Pancreas (tissue), 10 donors: ENCODE measurements at regions not wholly inside any gene's neighbourhood (a gene's known extent, or its start where the extent isn't known, plus 50 kb on each side); places are given as distances from the start of the nearest gene placed in this dataset.
"Not testable (repeated sequence)": the region's sequence is repeated elsewhere in the genome, so short reads cannot be mapped to it uniquely, and the experiment has no call there.

Experiments used
- ATAC-seq, 4 donors: fragments of 200-7000 bp; cut with Tn5 transposase; one replicate each; pipeline versions ENCODE4 v1.8.0 to v1.9.1; 2020; ENCODE audit warnings: mild to moderate bottlenecking in 4 of 4, moderate library complexity in 4 of 4
- DNase-seq, 6 donors: peaks; one replicate each; pipeline ENCODE4 v3.0.0-alpha.2; 2020
- FAIRE-seq: peaks from 2 replicates; lab custom pipeline; 2012; peaks lifted over from hg19 to GRCh38; lab: Jason Lieb, UNC
- H3K27ac ChIP-seq, 4 donors: fragments of 200-600 bp; sonication (generic); 1 replicate in 3 of 4; 2 replicates in 1 of 4; pipeline versions ENCODE4 v1.5.0 to v1.8.0; 2020
- H3K27me3 ChIP-seq, 4 donors: fragments of 200-600 bp; one replicate each; pipeline ENCODE4 v1.8.0; 2021
- H3K36me3 ChIP-seq, 3 donors: fragments of 200-600 bp; sonication (generic) in 1 of 3; one replicate each; pipeline versions ENCODE4 v1.5.0 to v1.8.0; 2020 to 2021
- H3K4me1 ChIP-seq, 3 donors: fragments of 200-600 bp; one replicate each; pipeline ENCODE4 v1.8.0; 2021
- H3K4me3 ChIP-seq, 4 donors: fragments of 200-600 bp; sonication (generic) in 2 of 4; one replicate each; pipeline versions ENCODE4 v1.5.0 to v1.8.0; 2020 to 2021
- H3K9me3 ChIP-seq, 4 donors: fragments of 200-600 bp; one replicate each; pipeline ENCODE4 v1.8.0; 2021
- CTCF ChIP-seq, 4 donors: fragments of 200-600 bp; sonication (generic) in 3 of 4; IDR thresholded peaks; one replicate each; pipeline versions ENCODE4 v1.5.0 to v1.8.0; 2021; ENCODE audit warnings: antibody characterized with exemption in 4 of 4
- WGBS, 2 donors: extraction: QIAGEN DNeasy Blood & Tissue Kit; methylation state at CpG; one replicate each; pipeline ENCODE4 v1.1.7; 2013; 5-methylcytosine and 5-hydroxymethylcytosine counted together
- intact Hi-C, 3 donors: fragments of 100-400 bp; cut with DNase I; formaldehyde crosslinking; loops; one replicate each; pipeline versions ENCODE4 v1.11.1 to v1.14.2; 2022
- donor health status: healthy with polysubstance abuse.
- donor health status: DM: no; HTN: no; CAD: no; lungs with moderate emphysema.
- donor health status: DM: no; HTN: no; CAD: no.
- donor health status: control.
- donor health status: control.
- donor health status: Bipolar disorder and iron deficiency.
- donor health status: DM: yes; HTN: yes; CAD: no.
- donor health status: DM: no; HTN: no; CAD: no.
- donor health status: DM: no; HTN: no; CAD: no.
- donor health status: DM: yes; HTN: yes; CAD: no.

GRCh38 chr2:187693923-187694322 is 139.7 kb upstream of the TFPI start:
- no peak overlapping the region for H3K27ac ChIP-seq
- H3K36me3 ChIP-seq, result no peaks in the 10 kb centered on the region
- DNase-seq (no peak), FAIRE-seq (no peak), ATAC-seq (no peak)
- WGBS, 2 donors, result 88% methylated on average over 3 of the region's 3 CpGs
- no peaks in the 10 kb centered on the region for H3K27me3 ChIP-seq
- no peaks in the 10 kb centered on the region for H3K4me1 ChIP-seq
- H3K4me3 ChIP-seq, result no peak overlapping the region
- H3K9me3 ChIP-seq, result no peaks in the 10 kb centered on the region
- intact Hi-C loops, result no loop called here
- no peak for TF ChIP-seq CTCF (IDR thresholded peaks at IDR 0.05)

GRCh38 chr2:187696644-187697043 is 142.4 kb upstream of the TFPI start:
- 87 to 90% methylated on average over 7 of the region's 7 CpGs for WGBS, 2 donors
- not testable (repeated sequence) for ATAC-seq

GRCh38 chr2:187698374-187699110 is 144.3 kb upstream of the TFPI start:
- Histone ChIP-seq H3K27me3 (no peaks in the 10 kb centered on the region), H3K4me3 (no peak overlapping the region), H3K9me3 (no peaks in the 10 kb centered on the region), H3K27ac (no peak overlapping the region), H3K36me3 (no peaks in the 10 kb centered on the region), H3K4me1 (no peaks in the 10 kb centered on the region)
- intact Hi-C loops, result no loop called here
- TF ChIP-seq CTCF (IDR thresholded peaks at IDR 0.05), result no peak
- DNase-seq (no peak), ATAC-seq (peak in 1 of 4 donors; percentile 25), FAIRE-seq (no peak)
- WGBS, 2 donors, result 71 to 80% methylated on average over 2 of the region's 2 CpGs

More at GRCh38 chr2:187696644-187697043, 142.4 kb upstream of the TFPI start:
- H3K4me1 ChIP-seq, H3K4me3 ChIP-seq, FAIRE-seq, intact Hi-C loops, H3K27me3 ChIP-seq, H3K36me3 ChIP-seq, DNase-seq, H3K27ac ChIP-seq, H3K9me3 ChIP-seq: not testable (repeated sequence)

GRCh38 chr2:187702157-187702556 is 147.9 kb upstream of the TFPI start:
- Histone ChIP-seq H3K36me3 (no peaks in the 10 kb centered on the region), H3K4me3 (no peak overlapping the region), H3K4me1 (no peaks in the 10 kb centered on the region), H3K27ac (no peak overlapping the region), H3K27me3 (no peaks in the 10 kb centered on the region), H3K9me3 (no peaks in the 10 kb centered on the region)
- ATAC-seq (no peak), DNase-seq (no peak), FAIRE-seq (no peak)
- intact Hi-C loops, result no loop called here
- no peak for TF ChIP-seq CTCF (IDR thresholded peaks at IDR 0.05)
- WGBS, 2 donors, result 63 to 79% methylated on average over 1 of the region's 1 CpG

GRCh38 chr2:187708272-187708671 is 154.0 kb upstream of the TFPI start:
- Histone ChIP-seq H3K36me3 (no peaks in the 10 kb centered on the region), H3K4me3 (no peak overlapping the region), H3K27me3 (no peaks in the 10 kb centered on the region), H3K27ac (no peak overlapping the region), H3K9me3 (no peaks in the 10 kb centered on the region), H3K4me1 (no peaks in the 10 kb centered on the region)
- intact Hi-C loops, result no loop called here
- no peak for FAIRE-seq
- no peak for DNase-seq
- ATAC-seq, result no peak
- WGBS, 2 donors, result 90 to 93% methylated on average over 1 of the region's 1 CpG
- no peak for TF ChIP-seq CTCF (IDR thresholded peaks at IDR 0.05)
